GM18868 (cell line): ENCODE measurements at regions not wholly inside any gene's neighbourhood (a gene's known extent, or its start where the extent isn't known, plus 50 kb on each side); places are given as distances from the start of the nearest gene placed in this dataset.

Source experiments
- ATAC-seq: cut with Tn5 transposase; IDR thresholded peaks from one replicate; pipeline ENCODE4 v1.9.1; 2021; ENCODE audit warnings: mild to moderate bottlenecking, moderate library complexity; ENCODE audit not compliant: unreplicated experiment

DNA sequence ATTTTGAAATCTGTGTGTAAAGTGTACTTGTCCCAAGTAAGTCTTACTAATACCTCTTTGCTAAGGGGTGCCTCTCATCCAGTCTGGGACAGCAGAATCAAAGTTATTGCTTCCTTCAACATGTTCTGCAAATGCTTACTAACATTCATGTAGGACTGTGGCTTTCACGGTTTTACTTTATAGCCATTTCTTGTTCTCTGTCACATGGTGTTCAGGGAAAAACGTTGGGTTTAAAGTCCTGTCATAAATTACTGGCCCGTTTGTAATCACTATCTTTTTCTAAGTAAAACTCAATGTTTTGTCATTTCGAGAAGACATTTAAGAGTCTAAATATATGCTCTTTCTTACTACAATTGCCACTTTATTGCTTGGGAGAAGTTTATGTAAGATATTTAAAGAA, 321.1 kb downstream of the STIM2 start:
- no peak for ATAC-seq

DNA sequence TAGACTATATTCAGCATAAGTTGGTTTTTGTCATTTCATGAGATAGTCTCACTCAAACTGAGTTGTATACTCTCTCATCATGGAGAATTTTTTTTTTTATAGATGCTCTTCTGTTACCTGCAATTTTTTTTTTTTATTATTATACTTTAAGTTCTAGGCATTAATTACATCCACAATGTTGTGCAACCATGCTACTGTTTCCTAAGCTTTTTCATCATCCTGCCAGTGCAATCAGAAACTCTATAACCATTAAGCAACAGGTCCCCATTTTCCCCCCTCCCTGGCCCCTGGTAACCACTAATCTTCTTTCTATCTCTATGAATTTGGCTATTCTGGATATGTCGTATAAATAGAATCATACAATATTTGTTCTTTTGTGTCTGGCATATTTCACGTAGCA, 321.6 kb downstream of the STIM2 start:
- no peak for ATAC-seq

DNA sequence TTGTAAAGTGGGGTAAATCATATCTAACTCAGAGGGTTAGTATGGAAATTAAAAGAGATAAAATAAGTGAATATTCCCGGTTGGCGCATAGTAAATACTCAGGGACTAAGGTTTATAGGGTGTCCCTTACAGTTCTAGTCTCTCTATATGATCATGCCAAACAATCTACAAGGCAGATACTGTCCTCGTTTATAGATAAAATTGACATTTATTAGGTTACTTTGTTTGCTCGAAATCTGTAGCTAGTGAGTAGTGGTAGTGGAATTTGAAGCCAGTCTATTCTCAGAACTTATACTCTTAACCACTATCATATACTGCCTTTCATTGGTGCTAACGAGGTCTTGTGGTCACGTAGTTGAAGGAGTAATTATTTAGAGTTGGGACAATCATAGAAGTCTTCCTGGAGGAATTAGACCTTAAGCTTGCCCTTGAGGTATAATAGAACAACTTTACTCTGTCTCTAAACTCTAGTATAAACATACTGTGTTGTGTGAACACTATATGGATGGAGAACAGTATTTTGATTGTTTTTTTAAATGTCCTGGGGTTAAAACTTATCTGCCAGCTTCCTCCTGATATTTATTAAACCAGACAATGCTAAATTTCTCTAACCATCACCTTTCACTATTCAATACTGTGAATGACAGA, 324.0 kb downstream of the STIM2 start:
- ATAC-seq: no peak

DNA sequence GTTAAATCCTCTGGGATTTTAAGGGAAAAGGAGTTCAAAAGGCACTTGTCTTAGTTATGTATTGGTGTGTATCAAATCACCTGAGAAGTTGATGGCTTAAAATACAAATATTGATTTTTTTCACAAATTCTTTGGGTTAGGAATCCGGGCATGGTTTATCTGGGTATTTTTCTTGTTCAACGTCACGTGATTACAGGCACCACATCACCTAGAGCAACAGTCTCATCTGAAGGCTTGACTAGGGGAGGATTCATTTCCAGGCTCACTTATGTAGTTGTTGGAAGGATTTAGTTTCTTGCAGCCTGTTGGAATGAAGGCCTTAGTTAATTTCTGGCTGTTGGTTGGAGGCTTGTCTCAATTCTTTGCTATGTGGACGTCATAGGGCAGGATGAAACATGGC, 326.1 kb downstream of the STIM2 start:
- no peak for ATAC-seq

DNA sequence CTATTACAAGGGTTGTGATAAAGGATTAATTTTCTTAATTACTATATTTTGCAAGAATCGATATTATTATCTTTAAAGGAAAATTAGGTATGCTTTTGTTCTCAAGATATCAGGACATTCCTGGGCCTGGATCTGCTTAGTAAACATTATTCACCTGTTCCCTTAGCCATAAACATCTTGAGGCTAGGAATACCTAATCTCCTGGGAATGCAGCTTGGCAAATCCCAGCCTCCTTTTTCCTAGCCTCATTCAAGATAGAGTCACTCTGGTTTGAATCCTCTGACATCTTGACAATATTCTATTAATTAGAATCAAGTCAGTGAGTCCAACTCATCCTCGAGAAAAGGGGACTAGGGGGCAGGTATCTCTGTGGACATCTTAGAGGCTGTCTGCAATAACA, 327.1 kb downstream of the STIM2 start:
- ATAC-seq: no peak

DNA sequence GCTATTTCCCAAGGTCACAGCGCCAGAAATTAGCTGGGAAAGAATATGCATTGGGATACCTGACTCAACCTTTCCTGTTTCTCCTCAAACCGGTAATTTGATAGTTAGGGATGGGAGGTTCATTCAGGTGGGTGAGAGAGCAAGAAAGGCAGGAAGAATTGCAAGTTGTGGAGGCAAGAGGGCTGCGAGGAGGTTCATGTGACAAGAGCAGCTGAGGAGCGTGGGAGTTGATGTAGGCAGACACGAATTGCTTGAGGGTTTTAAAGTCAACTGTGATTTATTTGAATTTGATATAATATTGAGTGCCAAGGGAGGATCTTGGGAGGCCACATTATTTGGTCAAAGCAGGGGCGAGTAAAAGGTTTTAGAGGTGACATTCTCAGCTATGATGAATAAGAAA, 329.0 kb downstream of the STIM2 start:
- ATAC-seq: no peak

DNA sequence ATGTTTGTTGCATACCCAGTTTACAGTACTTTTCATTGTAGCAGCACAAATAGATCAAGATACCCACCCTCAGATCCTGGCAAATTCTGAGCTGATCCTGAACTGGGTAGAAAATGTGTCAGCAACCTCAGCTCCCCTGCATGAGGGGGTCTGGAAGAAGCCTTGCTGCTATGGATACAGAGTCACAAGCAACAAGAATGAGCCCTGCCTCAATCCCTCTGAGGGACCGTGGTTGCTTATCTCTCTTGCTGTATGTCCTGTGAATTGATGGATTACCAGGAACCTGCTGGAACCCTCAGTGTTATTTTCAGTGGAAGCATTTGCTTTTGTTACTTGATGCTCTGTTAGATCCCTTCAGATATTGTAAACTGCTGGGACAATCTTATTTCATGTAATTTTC, 331.0 kb downstream of the STIM2 start:
- ATAC-seq: no peak

DNA sequence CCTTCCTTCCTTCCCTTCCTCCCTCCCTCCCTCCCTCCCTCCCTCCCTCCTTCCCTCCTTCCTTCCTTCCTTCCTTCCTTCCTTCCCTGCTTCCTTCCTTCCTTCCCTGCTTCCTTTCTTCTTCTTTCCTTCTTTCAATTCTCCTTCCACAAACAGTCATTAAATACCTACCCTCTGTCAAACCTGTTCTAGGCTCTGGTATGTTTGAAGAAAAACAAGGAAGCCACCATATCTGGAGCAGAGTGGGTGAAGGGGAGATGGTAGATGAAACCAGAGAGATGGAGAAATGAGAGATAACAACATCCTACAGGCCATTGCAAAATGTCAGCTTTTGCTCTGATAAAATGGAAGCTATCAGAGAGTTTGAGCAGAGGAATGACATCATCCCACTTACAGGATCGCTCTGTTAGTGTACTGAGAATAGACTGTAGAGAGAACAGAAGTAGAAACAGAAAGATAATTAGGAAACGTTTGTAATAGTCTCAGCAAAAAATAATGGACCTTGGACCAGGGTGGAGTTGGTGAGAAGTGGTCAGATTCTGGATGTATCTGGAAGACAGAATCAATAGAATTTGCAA, 334.0 kb downstream of the STIM2 start:
- no peak for ATAC-seq

DNA sequence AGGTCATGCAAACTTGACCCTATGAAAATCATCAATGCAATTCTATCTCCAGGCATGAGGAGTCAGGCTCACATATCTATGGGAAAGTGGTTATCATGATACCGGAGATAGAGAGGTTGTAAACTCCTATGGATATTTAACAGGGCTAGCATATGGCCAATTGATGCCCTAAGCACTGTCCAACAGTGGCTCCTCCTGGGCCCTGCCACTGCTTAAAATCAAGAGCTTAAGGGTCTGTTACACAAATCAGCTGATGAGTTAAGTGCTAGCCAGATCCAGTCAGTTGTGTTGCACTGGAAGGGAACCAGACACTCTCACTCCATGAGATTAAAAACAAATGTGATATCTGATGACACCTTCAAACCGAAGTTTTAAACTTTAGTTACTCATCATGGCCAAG, 337.6 kb downstream of the STIM2 start:
- no peak for ATAC-seq

DNA sequence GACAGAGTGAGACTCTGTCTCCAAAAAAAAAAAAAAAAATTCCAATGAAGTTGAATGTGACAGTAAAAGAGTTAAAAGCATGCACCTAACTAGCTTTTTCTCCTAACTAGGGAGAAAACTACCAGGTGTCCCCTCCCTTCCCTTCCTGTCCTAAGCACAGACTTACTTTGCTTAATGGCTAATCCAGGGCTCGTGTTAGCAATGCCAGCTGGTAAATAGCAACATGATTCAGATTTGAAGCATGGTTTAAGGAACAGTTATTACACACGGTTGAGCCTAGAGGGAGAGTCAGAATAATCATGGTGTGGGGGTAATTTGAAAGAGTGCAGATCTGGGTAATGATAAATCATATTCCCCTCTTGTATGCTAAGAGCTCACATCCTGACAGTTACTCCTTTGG, 338.3 kb downstream of the STIM2 start:
- ATAC-seq: no peak

DNA sequence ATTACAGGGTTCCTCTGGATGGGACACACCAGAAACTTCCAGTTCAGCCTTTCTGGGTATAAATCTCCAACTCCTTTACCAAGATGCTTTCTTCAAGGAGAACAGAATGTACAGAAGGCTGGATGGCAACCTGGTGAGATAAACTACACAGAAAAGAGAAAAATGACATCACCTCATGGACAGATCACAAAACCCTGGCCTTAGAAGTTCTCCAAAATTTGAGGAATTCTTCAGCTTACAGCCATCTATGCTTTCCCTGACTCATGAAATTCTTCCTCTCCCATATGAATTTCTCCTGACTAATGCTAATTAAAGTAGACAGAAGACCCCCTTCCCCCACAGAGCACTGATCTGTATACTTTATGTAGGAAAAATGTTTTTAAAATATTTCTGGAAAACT, 345.4 kb downstream of the STIM2 start:
- no peak for ATAC-seq

DNA sequence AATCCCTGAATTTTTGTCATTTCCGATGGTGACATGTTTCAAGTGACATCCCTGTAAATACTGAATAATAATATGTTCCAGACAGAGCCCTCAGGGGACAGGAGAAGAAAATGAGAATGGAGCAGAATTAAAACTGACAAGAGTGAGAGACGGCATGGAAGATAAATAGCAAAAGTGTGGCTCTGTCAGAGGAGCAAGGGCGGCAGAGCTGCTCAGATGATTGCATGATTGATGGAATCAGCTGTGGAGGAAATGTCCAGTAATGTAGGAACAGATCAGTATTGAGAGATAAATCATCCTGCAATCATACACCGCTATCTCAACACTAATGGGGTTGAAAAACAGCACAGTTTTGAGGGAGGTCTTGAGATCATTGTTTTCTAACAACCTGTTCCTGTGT, 350.3 kb downstream of the STIM2 start:
- no peak for ATAC-seq

DNA sequence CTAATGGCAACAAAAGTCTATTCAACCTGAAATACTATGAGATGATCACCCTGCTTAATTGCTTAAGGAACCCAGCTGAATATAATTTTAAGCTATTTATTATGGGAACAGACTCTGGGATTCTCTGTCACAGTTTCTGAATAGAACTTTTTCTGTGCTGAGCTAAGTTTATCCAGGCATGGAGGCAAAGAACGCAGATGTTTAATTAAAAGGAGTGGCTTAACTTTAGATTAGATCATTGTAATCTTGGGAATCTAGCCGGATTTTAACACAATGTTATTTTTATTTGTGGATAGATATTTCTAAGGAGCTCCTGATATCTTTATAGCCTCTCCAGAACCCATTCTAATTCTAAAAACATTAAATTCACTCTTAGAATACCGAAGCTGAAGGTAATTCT, 353.4 kb downstream of the STIM2 start:
- no peak for ATAC-seq

DNA sequence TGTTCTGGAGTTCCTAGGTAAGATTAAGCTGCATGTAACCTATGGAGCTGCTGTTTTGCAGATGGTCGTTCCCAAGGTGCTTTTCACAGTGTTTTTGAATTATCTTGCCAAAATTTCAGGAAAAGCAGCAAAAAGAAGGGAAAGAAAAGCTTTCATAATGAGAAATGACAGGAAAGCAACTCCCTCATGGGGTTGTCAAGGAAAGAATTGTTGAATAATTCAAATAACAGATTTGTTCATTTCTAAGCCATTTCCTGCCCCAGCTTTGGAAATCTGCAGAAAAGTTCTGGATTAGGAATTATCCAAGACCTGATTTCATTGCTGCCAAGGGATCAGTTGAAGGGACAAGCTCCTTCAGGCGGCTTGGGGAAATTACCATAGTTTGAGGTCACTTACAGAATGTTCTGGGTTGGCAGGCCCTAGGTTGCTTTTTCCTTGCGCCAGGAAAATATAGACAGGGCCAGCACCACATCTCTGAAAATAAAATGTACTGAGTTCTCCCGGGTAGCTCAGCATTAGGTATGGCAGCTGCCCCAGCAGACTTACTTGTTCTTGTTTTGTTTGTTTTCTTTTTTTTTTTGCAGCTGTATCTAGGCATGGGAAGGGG, 354.7 kb downstream of the STIM2 start:
- no peak for ATAC-seq

DNA sequence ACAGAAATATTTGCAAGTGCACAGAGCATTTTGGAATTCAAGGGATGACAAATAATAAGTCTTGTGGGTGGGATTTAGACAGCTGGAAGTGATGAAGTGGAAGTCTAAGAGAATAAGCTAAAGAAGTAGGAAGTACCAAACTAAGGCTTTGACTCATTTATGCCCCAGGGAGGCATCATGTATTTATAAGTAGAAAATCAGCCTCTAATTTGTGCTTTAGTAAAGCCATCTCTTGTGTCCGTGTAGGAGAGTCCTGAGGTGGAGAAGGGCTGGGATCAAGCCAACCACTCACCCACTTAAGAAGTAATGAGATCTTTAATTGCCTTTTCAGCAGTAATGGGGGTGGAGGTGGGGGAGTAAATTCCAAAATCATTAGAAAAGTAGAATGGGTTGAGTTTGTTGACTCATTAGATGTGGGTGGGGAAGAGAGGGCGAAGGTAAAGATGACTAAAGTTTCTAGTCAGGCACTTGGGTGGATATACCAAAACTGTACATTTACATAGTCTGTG, 356.7 kb downstream of the STIM2 start:
- no peak for ATAC-seq

DNA sequence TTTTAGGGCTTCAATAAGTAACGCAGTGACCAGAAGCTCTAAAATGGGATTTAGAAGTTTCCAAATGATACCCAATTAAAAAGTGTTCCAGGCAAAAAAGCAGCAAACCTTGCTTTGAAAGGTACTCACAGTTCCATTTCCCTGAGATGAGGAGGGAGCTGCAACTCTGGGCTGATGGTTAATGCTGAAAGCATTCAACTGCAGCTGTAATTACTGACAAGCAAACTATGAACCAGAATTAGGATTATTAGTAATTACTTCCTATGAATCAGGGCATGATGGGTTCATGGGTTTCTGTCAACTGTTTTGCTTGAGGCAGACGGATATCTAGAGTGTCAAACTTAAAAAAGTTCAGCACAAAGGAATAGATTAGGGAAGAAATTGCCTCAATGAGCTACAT, 357.4 kb downstream of the STIM2 start:
- no peak for ATAC-seq

DNA sequence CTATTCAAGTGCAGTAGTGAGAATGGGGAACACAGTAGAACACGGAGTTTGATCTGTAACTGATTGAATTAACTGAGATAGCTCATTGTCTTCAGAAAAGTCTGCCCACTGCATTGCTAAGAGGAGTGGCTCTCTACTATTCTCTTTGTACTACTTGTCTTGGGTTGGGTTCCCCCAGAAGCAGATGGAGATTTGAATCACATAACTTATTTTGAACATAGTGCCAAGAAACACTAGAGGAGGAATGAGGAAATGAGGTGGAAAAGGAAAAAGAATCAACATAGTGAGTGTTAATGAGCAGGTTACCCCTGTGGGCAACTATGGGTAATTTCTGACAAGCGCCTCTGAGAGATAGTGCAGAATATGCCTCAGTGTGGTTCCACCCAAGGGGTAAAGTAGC, 362.7 kb downstream of the STIM2 start:
- no peak for ATAC-seq

DNA sequence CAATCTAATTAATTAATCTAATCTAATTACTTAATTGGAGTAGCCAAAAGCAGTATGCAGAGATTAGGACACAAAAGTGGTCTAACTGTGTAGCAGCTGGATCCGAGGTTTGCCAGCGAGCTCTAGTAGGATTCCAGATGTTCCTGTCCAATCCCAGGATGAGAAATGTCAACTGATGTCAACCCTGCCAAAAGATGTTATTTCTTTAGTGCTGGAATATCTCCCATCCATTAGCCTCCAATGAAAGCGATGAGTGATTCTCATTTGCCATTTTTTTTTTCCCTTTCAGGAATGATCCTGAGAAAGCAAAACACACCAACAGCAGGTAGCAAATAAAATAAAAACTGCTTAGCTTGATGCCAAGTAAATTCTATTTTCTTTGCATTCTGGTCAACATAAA, 372.9 kb downstream of the STIM2 start:
- ATAC-seq: no peak

DNA sequence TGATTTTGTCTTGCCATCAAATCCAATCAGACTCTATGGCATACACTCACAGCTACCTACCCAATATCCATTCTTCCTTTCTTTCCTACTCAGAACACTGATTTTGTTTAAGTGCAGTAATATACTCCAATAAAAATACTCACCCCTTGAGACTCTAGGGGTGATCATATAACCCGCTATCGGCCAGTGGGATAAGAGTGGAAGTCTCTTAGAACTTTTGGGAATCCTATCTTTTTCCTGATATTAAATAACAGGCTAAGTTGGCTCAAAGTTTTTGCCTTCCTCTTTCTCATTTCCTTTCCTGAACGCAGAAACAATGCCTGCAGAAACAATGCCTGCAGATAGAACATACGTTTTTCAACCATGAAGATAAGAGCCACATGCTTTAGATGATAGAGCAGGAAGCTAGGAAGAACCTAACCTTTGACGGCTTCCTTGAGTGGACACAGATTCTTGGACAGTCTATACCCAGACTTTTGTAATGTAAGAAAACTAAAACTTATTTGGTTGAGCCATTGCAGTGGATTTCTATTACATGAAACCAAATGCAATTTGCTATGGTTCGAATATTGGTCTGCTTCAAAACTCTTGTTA, 373.8 kb downstream of the STIM2 start:
- ATAC-seq: no peak

DNA sequence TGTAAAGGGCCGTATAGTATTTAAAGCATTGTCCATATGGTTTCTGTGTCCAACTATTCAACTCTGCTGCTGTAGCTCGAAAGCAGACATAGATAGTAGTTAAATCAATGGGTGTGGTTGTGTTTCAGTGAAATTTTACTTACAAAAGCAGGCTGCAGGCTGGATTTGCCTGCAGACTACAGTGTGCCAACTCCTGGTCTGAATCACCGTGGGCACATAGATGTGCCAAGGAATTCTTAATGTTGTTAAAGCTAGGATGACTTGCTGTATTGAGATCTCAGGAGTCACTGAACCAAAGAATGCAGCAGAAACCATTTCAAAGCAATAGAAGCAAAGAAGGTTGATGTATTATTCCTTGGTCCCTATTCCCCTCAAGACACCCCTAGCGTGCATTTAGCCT, 379.0 kb downstream of the STIM2 start:
- no peak for ATAC-seq

DNA sequence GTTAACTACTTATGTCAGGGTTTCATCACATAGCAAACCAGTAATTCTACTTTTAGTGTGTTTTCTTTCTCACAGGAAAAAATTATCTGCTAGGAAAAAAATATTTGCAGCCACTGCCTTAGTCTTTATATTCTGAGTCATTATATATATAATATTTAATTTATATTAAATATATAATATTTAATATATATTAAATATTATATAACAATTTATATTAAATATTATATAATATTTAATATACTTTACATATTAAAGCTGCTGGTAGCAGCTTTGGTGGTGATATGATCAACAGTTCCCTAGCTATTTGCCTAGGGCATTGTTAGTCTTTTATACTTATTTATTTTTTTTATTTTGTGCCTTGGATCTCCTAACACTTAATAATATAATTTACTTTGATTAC, 381.6 kb downstream of the STIM2 start:
- no peak for ATAC-seq

DNA sequence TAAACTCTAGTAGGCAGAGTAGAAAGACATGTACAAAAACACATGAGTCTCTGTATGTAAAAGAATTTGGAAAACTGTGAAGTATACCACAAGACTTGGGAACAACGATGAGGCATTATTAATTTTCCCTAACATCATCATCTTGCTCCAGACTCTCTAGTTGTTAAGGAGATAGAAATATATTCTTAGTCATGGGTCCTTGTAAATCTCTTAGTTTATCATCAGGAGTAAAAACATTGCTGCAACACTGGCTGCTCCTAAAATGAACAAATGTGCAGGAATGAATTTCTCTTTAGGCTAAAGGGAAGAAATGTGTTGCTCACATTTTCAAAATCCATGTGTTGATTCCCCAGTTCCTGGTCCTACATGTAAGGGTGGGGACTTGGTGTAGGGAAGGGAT, 384.6 kb downstream of the STIM2 start:
- ATAC-seq: no peak
